NCI-H128 (cell line): ENCODE measurements at regions not wholly inside any gene's neighbourhood (a gene's known extent, or its start where the extent isn't known, plus 50 kb on each side); places are given as distances from the start of the nearest gene placed in this dataset.

Source experiments
- DNase-seq: peaks from one replicate; lab custom pipeline; 2025; ENCODE audit not compliant: unreplicated experiment; lab: John Stamatoyannopoulos, UW

- DNase-seq, result no peak
Measured at GRCh38 chr3:177824190-177824786, 627.0 kb upstream of the TBL1XR1 start.

GRCh38 chr3:177824841-177825240, 627.6 kb upstream of the TBL1XR1 start:
- no peak for DNase-seq

- DNase-seq, result no peak
Measured at GRCh38 chr3:177826253-177826652, 629.0 kb upstream of the TBL1XR1 start.

- DNase-seq, result no peak
Measured at GRCh38 chr3:177827511-177828207, 630.4 kb upstream of the TBL1XR1 start.

- no peak for DNase-seq
Measured at GRCh38 chr3:177828208-177828565, 630.9 kb upstream of the TBL1XR1 start.

GRCh38 chr3:177830411-177830849, 633.1 kb upstream of the TBL1XR1 start:
- DNase-seq, result peak; percentile 32

GRCh38 chr3:177831361-177831760, 634.1 kb upstream of the TBL1XR1 start:
- DNase-seq, result no peak

GRCh38 chr3:177832880-177833279, 635.6 kb upstream of the TBL1XR1 start:
- no peak for DNase-seq

GRCh38 chr3:177833332-177833731, 636.0 kb upstream of the TBL1XR1 start:
- DNase-seq, result peak; percentile 41

GRCh38 chr3:177835008-177835407, 637.7 kb upstream of the TBL1XR1 start:
- peak; percentile 35 for DNase-seq

GRCh38 chr3:177835917-177836316, 638.6 kb upstream of the TBL1XR1 start:
- DNase-seq, result no peak

- DNase-seq, result peak; percentile 17
Measured at GRCh38 chr3:177836671-177837070, 639.4 kb upstream of the TBL1XR1 start.

- no peak for DNase-seq
Measured at GRCh38 chr3:177837951-177838655, 640.8 kb upstream of the TBL1XR1 start.

- no peak for DNase-seq
Measured at GRCh38 chr3:177838766-177839350, 641.6 kb upstream of the TBL1XR1 start.

- no peak for DNase-seq
Measured at GRCh38 chr3:177842302-177842701, 645.0 kb upstream of the TBL1XR1 start.

GRCh38 chr3:177842743-177843734, 645.8 kb upstream of the TBL1XR1 start:
- DNase-seq, result no peak

GRCh38 chr3:177852001-177852807, 654.9 kb upstream of the TBL1XR1 start:
- no peak for DNase-seq

GRCh38 chr3:177855021-177855420, 657.7 kb upstream of the TBL1XR1 start:
- DNase-seq, result no peak

- DNase-seq, result no peak
Measured at GRCh38 chr3:177860184-177860583, 662.9 kb upstream of the TBL1XR1 start.

GRCh38 chr3:177862962-177863491, 665.7 kb upstream of the TBL1XR1 start:
- DNase-seq, result no peak
